Mucosa of stomach (tissue), 1 donor: ENCODE measurements at regions not wholly inside any gene's neighbourhood (a gene's known extent, or its start where the extent isn't known, plus 50 kb on each side); places are given as distances from the start of the nearest gene placed in this dataset.
"Not testable (repeated sequence)": the region's sequence is repeated elsewhere in the genome, so short reads cannot be mapped to it uniquely, and the experiment has no call there.

ENCODE experiments used
- H3K27me3 ChIP-seq: one replicate; pipeline ENCODE4 v1.7.0; 2013; ENCODE audit warnings: mild to moderate bottlenecking, low read length; ENCODE audit not compliant: control insufficient read depth, insufficient read depth
- H3K36me3 ChIP-seq: one replicate; pipeline ENCODE4 v1.7.0; 2013; ENCODE audit warnings: low read length; ENCODE audit not compliant: control insufficient read depth, insufficient read depth
- H3K4me1 ChIP-seq: one replicate; pipeline ENCODE4 v1.7.0; 2013; ENCODE audit warnings: mild to moderate bottlenecking, low read length; ENCODE audit not compliant: control insufficient read depth, insufficient read depth
- H3K4me3 ChIP-seq: one replicate; pipeline ENCODE4 v1.7.0; 2013; ENCODE audit warnings: low read length
- H3K9ac ChIP-seq: one replicate; pipeline ENCODE4 v1.7.0; 2013; ENCODE audit warnings: mild to moderate bottlenecking, low read length, moderate library complexity
- H3K9me3 ChIP-seq: one replicate; pipeline ENCODE4 v1.7.0; 2013; ENCODE audit warnings: mild to moderate bottlenecking, low read length, moderate library complexity; ENCODE audit not compliant: control insufficient read depth
- donor health status: Pancreatic carcinoma.

- H3K4me1 ChIP-seq, H3K4me3 ChIP-seq, H3K36me3 ChIP-seq, H3K9ac ChIP-seq, H3K27me3 ChIP-seq, H3K9me3 ChIP-seq: not testable (repeated sequence)
These were observed 272.2 kb downstream of the CD83 start for GRCh38 chr6:14389776-14390175.

- H3K36me3 ChIP-seq: no peaks in the 10 kb centered on the region
- no peaks in the 10 kb centered on the region for H3K27me3 ChIP-seq
- no peak overlapping the region for H3K4me3 ChIP-seq
- H3K9me3 ChIP-seq: no peaks in the 10 kb centered on the region
- H3K4me1 ChIP-seq: no peaks in the 10 kb centered on the region
- H3K9ac ChIP-seq: no peak overlapping the region
These were observed 273.2 kb downstream of the CD83 start for GRCh38 chr6:14390805-14391204.

- no peaks in the 10 kb centered on the region for H3K4me1 ChIP-seq
- no peak overlapping the region for H3K9ac ChIP-seq
- no peaks in the 10 kb centered on the region for H3K27me3 ChIP-seq
- H3K36me3 ChIP-seq: no peaks in the 10 kb centered on the region
- no peaks in the 10 kb centered on the region for H3K9me3 ChIP-seq
- no peak overlapping the region for H3K4me3 ChIP-seq
These were observed 276.3 kb downstream of the CD83 start for GRCh38 chr6:14393910-14394309.

GRCh38 chr6:14396392-14396791 lies 278.8 kb downstream of the CD83 start:
- Histone ChIP-seq H3K4me3 (no peak overlapping the region), H3K36me3 (no peaks in the 10 kb centered on the region), H3K27me3 (no peaks in the 10 kb centered on the region), H3K9ac (no peak overlapping the region), H3K4me1 (no peaks in the 10 kb centered on the region), H3K9me3 (no peaks in the 10 kb centered on the region)

- Histone ChIP-seq H3K9ac (no peak overlapping the region), H3K4me1 (no peaks in the 10 kb centered on the region), H3K36me3 (no peaks in the 10 kb centered on the region), H3K9me3 (no peaks in the 10 kb centered on the region), H3K27me3 (no peaks in the 10 kb centered on the region), H3K4me3 (no peak overlapping the region)
These were observed 279.4 kb downstream of the CD83 start for GRCh38 chr6:14396826-14397517.

- Histone ChIP-seq H3K36me3 (no peaks in the 10 kb centered on the region), H3K9me3 (no peaks in the 10 kb centered on the region), H3K4me3 (no peak overlapping the region), H3K4me1 (no peaks in the 10 kb centered on the region), H3K9ac (no peak overlapping the region), H3K27me3 (no peaks in the 10 kb centered on the region)
These were observed 279.9 kb downstream of the CD83 start for GRCh38 chr6:14397518-14397901.

- no peaks in the 10 kb centered on the region for H3K4me1 ChIP-seq
- no peak overlapping the region for H3K9ac ChIP-seq
- H3K36me3 ChIP-seq: no peaks in the 10 kb centered on the region
- no peak overlapping the region for H3K4me3 ChIP-seq
- no peaks in the 10 kb centered on the region for H3K9me3 ChIP-seq
- no peaks in the 10 kb centered on the region for H3K27me3 ChIP-seq
These were observed 281.4 kb downstream of the CD83 start for GRCh38 chr6:14398953-14399352.

- Histone ChIP-seq H3K4me1 (no peaks in the 10 kb centered on the region), H3K36me3 (no peaks in the 10 kb centered on the region), H3K9me3 (no peaks in the 10 kb centered on the region), H3K9ac (no peak overlapping the region), H3K27me3 (no peaks in the 10 kb centered on the region), H3K4me3 (no peak overlapping the region)
These were observed 282.1 kb downstream of the CD83 start for GRCh38 chr6:14399635-14400034.

- Histone ChIP-seq H3K4me3 (no peak overlapping the region), H3K9ac (no peak overlapping the region), H3K4me1 (no peaks in the 10 kb centered on the region), H3K36me3 (no peaks in the 10 kb centered on the region), H3K27me3 (no peaks in the 10 kb centered on the region), H3K9me3 (no peaks in the 10 kb centered on the region)
These were observed 283.7 kb downstream of the CD83 start for GRCh38 chr6:14401246-14401645.

GRCh38 chr6:14406614-14407331 lies 289.2 kb downstream of the CD83 start:
- no peak overlapping the region for H3K4me3 ChIP-seq
- no peaks in the 10 kb centered on the region for H3K9me3 ChIP-seq
- no peak overlapping the region for H3K9ac ChIP-seq
- no peaks in the 10 kb centered on the region for H3K27me3 ChIP-seq
- H3K4me1 ChIP-seq: no peaks in the 10 kb centered on the region
- H3K36me3 ChIP-seq: no peaks in the 10 kb centered on the region

GRCh38 chr6:14408446-14408845 lies 290.9 kb downstream of the CD83 start:
- Histone ChIP-seq H3K27me3 (no peaks in the 10 kb centered on the region), H3K4me3 (no peak overlapping the region), H3K4me1 (no peaks in the 10 kb centered on the region), H3K9ac (no peak overlapping the region), H3K36me3 (no peaks in the 10 kb centered on the region), H3K9me3 (no peaks in the 10 kb centered on the region)

- no peak overlapping the region for H3K4me3 ChIP-seq
- H3K9ac ChIP-seq: no peak overlapping the region
- no peaks in the 10 kb centered on the region for H3K9me3 ChIP-seq
These were observed 294.5 kb downstream of the CD83 start for GRCh38 chr6:14412026-14412425.

More at GRCh38 chr6:14412026-14412425, 294.5 kb downstream of the CD83 start:
- no peaks in the 10 kb centered on the region for H3K4me1 ChIP-seq
- H3K36me3 ChIP-seq: no peaks in the 10 kb centered on the region
- no peaks in the 10 kb centered on the region for H3K27me3 ChIP-seq
